22Rv1 (cell line): ENCODE measurements at regions not wholly inside any gene's neighbourhood (a gene's known extent, or its start where the extent isn't known, plus 50 kb on each side); places are given as distances from the start of the nearest gene placed in this dataset.
"Not testable (repeated sequence)": the region's sequence is repeated elsewhere in the genome, so short reads cannot be mapped to it uniquely, and the experiment has no call there.

Experiments
- ZFX ChIP-seq: fragments of 450-650 bp; IDR thresholded peaks from 2 replicates; pipeline ENCODE4 v1.6.1; 2017; ENCODE audit warnings: antibody characterized with exemption, borderline replicate concordance
- TF ChIP-seq, protein P1 (sequence below): fragments of 450-650 bp; IDR thresholded peaks from 2 replicates; pipeline ENCODE4 v1.5.1; 2017; ENCODE audit warnings: mild to moderate bottlenecking

DNA sequence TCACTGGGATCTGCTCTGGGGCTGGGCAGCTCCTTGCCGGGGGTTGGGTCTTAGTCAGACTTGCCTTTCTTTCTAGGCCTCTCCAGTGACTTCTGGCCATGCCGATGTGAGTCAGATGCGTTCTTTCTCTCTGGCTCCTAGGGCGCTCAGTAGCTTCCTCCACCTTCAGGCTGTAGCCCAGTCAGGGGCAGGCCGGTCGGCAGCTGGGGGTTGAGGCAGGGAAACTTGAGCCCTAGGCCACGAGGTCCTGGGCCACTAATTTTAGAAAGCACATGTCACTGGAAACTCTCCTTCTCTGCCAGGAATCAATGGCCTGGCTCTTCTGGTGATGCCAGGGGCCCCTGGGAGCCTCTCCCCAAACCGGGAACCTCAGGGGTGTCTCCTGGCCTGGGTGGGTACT lies 192.4 kb upstream of the TP53TG3 start:
- TF ChIP-seq, protein P1, sequence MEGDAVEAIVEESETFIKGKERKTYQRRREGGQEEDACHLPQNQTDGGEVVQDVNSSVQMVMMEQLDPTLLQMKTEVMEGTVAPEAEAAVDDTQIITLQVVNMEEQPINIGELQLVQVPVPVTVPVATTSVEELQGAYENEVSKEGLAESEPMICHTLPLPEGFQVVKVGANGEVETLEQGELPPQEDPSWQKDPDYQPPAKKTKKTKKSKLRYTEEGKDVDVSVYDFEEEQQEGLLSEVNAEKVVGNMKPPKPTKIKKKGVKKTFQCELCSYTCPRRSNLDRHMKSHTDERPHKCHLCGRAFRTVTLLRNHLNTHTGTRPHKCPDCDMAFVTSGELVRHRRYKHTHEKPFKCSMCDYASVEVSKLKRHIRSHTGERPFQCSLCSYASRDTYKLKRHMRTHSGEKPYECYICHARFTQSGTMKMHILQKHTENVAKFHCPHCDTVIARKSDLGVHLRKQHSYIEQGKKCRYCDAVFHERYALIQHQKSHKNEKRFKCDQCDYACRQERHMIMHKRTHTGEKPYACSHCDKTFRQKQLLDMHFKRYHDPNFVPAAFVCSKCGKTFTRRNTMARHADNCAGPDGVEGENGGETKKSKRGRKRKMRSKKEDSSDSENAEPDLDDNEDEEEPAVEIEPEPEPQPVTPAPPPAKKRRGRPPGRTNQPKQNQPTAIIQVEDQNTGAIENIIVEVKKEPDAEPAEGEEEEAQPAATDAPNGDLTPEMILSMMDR = not testable (repeated sequence)
- not testable (repeated sequence) for TF ChIP-seq ZFX
